H1 (cell line): ENCODE measurements at regions not wholly inside any gene's neighbourhood (a gene's known extent, or its start where the extent isn't known, plus 50 kb on each side); places are given as distances from the start of the nearest gene placed in this dataset.

Source experiments
- CTCF ChIA-PET: fragments of 300-600 bp; sonication (Branson Sonifier 250); formaldehyde crosslinking; loops from one replicate; lab custom pipeline; 2021; ENCODE audit not compliant: partially characterized antibody; lab: Charles Lee
- POLR2A ChIA-PET: fragments of 300-600 bp; sonication (Branson Sonifier 250); formaldehyde crosslinking; loops from one replicate; lab custom pipeline; 2021; ENCODE audit warnings: inconsistent platforms; ENCODE audit not compliant: partially characterized antibody; lab: Charles Lee
- DNase-seq, 2 experiments: peaks; one replicate each; pipeline versions ENCODE4 v3.0.0 to v3.0.0-alpha.2; 2010 to 2022; ENCODE audit warnings: low spot score in 2 of 2, low read depth in 1 of 2, mixed read lengths in 1 of 2
- FAIRE-seq: peaks from 2 replicates; lab custom pipeline; 2011; peaks lifted over from hg19 to GRCh38; lab: Jason Lieb, UNC
- H2AFZ ChIP-seq: 2 replicates; pipeline ENCODE4 v1.8.1; 2012; ENCODE audit warnings: low read length, inconsistent platforms
- H2AK5ac ChIP-seq: 2 replicates; pipeline ENCODE4 v1.6.1; 2013; ENCODE audit warnings: low read depth, low read length
- H2BK120ac ChIP-seq: replicated peaks from 2 replicates; pipeline ENCODE3; 2013; ENCODE audit warnings: low read depth, low read length, inconsistent platforms
- H2BK12ac ChIP-seq: 2 replicates; pipeline ENCODE4 v1.6.1; 2013; ENCODE audit warnings: low read depth, low read length
- H2BK15ac ChIP-seq: 2 replicates; pipeline ENCODE4 v1.6.1; 2013; ENCODE audit warnings: low read length
- H2BK20ac ChIP-seq: 2 replicates; pipeline ENCODE4 v1.6.1; 2013; ENCODE audit warnings: low read length
- H2BK5ac ChIP-seq: 2 replicates; pipeline ENCODE4 v1.6.1; 2013; ENCODE audit warnings: low read depth, low read length
- H3K14ac ChIP-seq: 2 replicates; pipeline ENCODE4 v1.6.1; 2013; ENCODE audit warnings: inconsistent platforms; ENCODE audit not compliant: insufficient read length
- H3K18ac ChIP-seq: 2 replicates; pipeline ENCODE4 v1.6.1; 2013; ENCODE audit warnings: low read length; ENCODE audit errors: extremely low read depth
- H3K23ac ChIP-seq: 2 replicates; pipeline ENCODE4 v1.6.1; 2013; ENCODE audit warnings: inconsistent platforms; ENCODE audit not compliant: insufficient read length
- H3K23me2 ChIP-seq: 2 replicates; pipeline ENCODE4 v1.6.1; 2013; ENCODE audit warnings: low read depth, low read length
- H3K27ac ChIP-seq: 2 replicates; pipeline ENCODE4 v1.6.1; 2011; ENCODE audit warnings: low read depth, low read length, inconsistent platforms
- H3K27me3 ChIP-seq, 4 experiments: replicated peaks in 1 of 4; 1 replicate in 1 of 4; 2 replicates in 3 of 4; pipeline versions ENCODE4 v1.6.1 to v1.8.1; 2011 to 2013; ENCODE audit warnings: low read length in 3 of 4, mild to moderate bottlenecking in 3 of 4, inconsistent platforms in 2 of 4, mixed read lengths in 2 of 4, moderate library complexity in 1 of 4; ENCODE audit not compliant: control insufficient read depth in 3 of 4, insufficient read depth in 3 of 4; ENCODE audit errors: extremely low read depth in 1 of 4
- H3K36me3 ChIP-seq, 4 experiments: 2 replicates each; pipeline versions ENCODE4 v1.6.1 to v1.8.1; 2011 to 2013; ENCODE audit warnings: mild to moderate bottlenecking in 4 of 4, low read length in 3 of 4, moderate library complexity in 2 of 4, control low read depth in 1 of 4, inconsistent platforms in 1 of 4; ENCODE audit not compliant: insufficient read depth in 4 of 4, control insufficient read depth in 2 of 4
- H3K4ac ChIP-seq: replicated peaks from 2 replicates; pipeline ENCODE3; 2013; ENCODE audit warnings: low read length, low read depth, mixed read lengths, inconsistent platforms; ENCODE audit not compliant: insufficient read length
- H3K4me1 ChIP-seq, 4 experiments: replicated peaks in 1 of 4; 1 replicate in 1 of 4; 2 replicates in 3 of 4; pipeline versions ENCODE4 v1.6.1 to v1.8.1; 2011 to 2013; ENCODE audit warnings: low read length in 3 of 4, inconsistent platforms in 2 of 4, mixed read lengths in 1 of 4; ENCODE audit not compliant: insufficient read depth in 4 of 4, control insufficient read depth in 3 of 4
- H3K4me2 ChIP-seq, 2 experiments: 2 replicates each; pipeline versions ENCODE4 v1.6.1 to v1.8.1; 2011 to 2013; ENCODE audit warnings: low read depth in 2 of 2, low read length in 2 of 2, control low read depth in 1 of 2, inconsistent platforms in 1 of 2, mild to moderate bottlenecking in 1 of 2; ENCODE audit not compliant: insufficient read depth in 1 of 2
- H3K4me3 ChIP-seq, 4 experiments: fragments of 200-600, 300-600 bp in 1 of 4; sonication (generic), shearing (Covaris generic), sonication (Bioruptor Twin) in 1 of 4; 2 replicates each; pipeline versions ENCODE4 v1.5.1 to v1.8.1; 2011 to 2016; ENCODE audit warnings: low read length in 4 of 4, low read depth in 3 of 4, control low read depth in 2 of 4, inconsistent platforms in 2 of 4, mild to moderate bottlenecking in 2 of 4, mixed read lengths in 1 of 4, moderate library complexity in 1 of 4; ENCODE audit not compliant: insufficient read depth in 2 of 4; ENCODE audit errors: extremely low read depth in 1 of 4
- H3K56ac ChIP-seq: replicated peaks from 2 replicates; pipeline ENCODE3; 2013; ENCODE audit warnings: low read depth, mild to moderate bottlenecking, mixed read lengths, low read length, inconsistent platforms; ENCODE audit not compliant: insufficient read length
- H3K79me1 ChIP-seq: 2 replicates; pipeline ENCODE4 v1.6.1; 2013; ENCODE audit warnings: low read depth, low read length, control low read depth
- H3K79me2 ChIP-seq, 2 experiments: 2 replicates each; pipeline versions ENCODE4 v1.6.1 to v1.8.1; 2012 to 2013; ENCODE audit warnings: low read length in 2 of 2, mild to moderate bottlenecking in 2 of 2, inconsistent platforms in 1 of 2; ENCODE audit not compliant: insufficient read depth in 2 of 2, control insufficient read depth in 1 of 2
- H3K9ac ChIP-seq, 4 experiments: replicated peaks in 1 of 4; 1 replicate in 1 of 4; 2 replicates in 3 of 4; pipeline versions ENCODE4 v1.6.1 to v1.8.1; 2011 to 2013; ENCODE audit warnings: low read depth in 3 of 4, low read length in 3 of 4, control low read depth in 2 of 4, mild to moderate bottlenecking in 2 of 4, moderate library complexity in 2 of 4, inconsistent platforms in 1 of 4; ENCODE audit errors: extremely low read depth in 1 of 4
- H3K9me3 ChIP-seq, 2 experiments: 2 replicates each; pipeline versions ENCODE4 v1.6.1 to v1.8.1; 2012 to 2013; ENCODE audit warnings: mild to moderate bottlenecking in 2 of 2, moderate library complexity in 2 of 2, control low read depth in 1 of 2, inconsistent platforms in 1 of 2, low read depth in 1 of 2, low read length in 1 of 2, mixed read lengths in 1 of 2; ENCODE audit not compliant: insufficient read depth in 2 of 2
- H4K20me1 ChIP-seq, 2 experiments: replicated peaks in 1 of 2; 2 replicates each; pipeline versions ENCODE3 to v1.8.1; 2011 to 2013; ENCODE audit warnings: inconsistent platforms in 2 of 2, low read length in 2 of 2, mild to moderate bottlenecking in 1 of 2; ENCODE audit not compliant: insufficient read depth in 2 of 2, control insufficient read depth in 1 of 2
- H4K5ac ChIP-seq: 2 replicates; pipeline ENCODE4 v1.6.1; 2013; ENCODE audit warnings: low read length, low read depth, mixed read lengths, inconsistent platforms; ENCODE audit not compliant: insufficient read length
- H4K8ac ChIP-seq: 2 replicates; pipeline ENCODE4 v1.8.0; 2013; ENCODE audit warnings: mild to moderate bottlenecking, moderate library complexity, low read length, inconsistent platforms; ENCODE audit not compliant: insufficient read depth; ENCODE audit errors: extremely low read depth
- H4K91ac ChIP-seq: replicated peaks from 2 replicates; pipeline ENCODE3; 2013; ENCODE audit warnings: low read length, mixed read lengths, inconsistent platforms; ENCODE audit not compliant: insufficient read length
- BCL11A ChIP-seq, 2 experiments: IDR thresholded peaks; one replicate each; pipeline ENCODE4 v1.6.1; 2011; ENCODE audit warnings: low read depth in 2 of 2, low read length in 2 of 2, mild to moderate bottlenecking in 2 of 2
- CTBP2 ChIP-seq: IDR thresholded peaks from 2 replicates; pipeline ENCODE4 v1.7.0; 2011; ENCODE audit warnings: borderline replicate concordance, mild to moderate bottlenecking, moderate library complexity, mixed read lengths, low read length; ENCODE audit not compliant: insufficient read depth, insufficient read length
- FOSL1 ChIP-seq: IDR thresholded peaks from 2 replicates; pipeline ENCODE4 v1.6.1; 2011; ENCODE audit warnings: mild to moderate bottlenecking, low read depth, low read length, moderate library complexity; ENCODE audit not compliant: insufficient read depth
- KDM1A ChIP-seq: fragments of 200-600, 300-600 bp; sonication (generic); IDR thresholded peaks from 2 replicates; pipeline ENCODE4 v1.7.1; 2016; ENCODE audit warnings: mild to moderate bottlenecking, low read length, borderline replicate concordance
- MAFK ChIP-seq: IDR thresholded peaks from 2 replicates; pipeline ENCODE4 v1.6.1; 2012; ENCODE audit warnings: low read depth, mild to moderate bottlenecking, improper control_type of control experiment, low read length
- POLR2A ChIP-seq, 2 experiments: IDR thresholded peaks; 1 replicate in 1 of 2; 2 replicates in 1 of 2; pipeline ENCODE4 v1.6.1; 2011; ENCODE audit warnings: low read depth in 2 of 2, low read length in 2 of 2, mild to moderate bottlenecking in 2 of 2; ENCODE audit errors: control extremely low read depth in 1 of 2
- POLR2AphosphoS5 ChIP-seq: IDR thresholded peaks from 2 replicates; pipeline ENCODE4 v1.6.1; 2011; ENCODE audit warnings: low read depth, low read length
- TAF1 ChIP-seq: IDR thresholded peaks from 2 replicates; pipeline ENCODE4 v1.6.1; 2011; ENCODE audit warnings: mild to moderate bottlenecking, low read depth, low read length
- ZNF274 ChIP-seq: IDR thresholded peaks from 2 replicates; pipeline ENCODE4 v1.7.0; 2012; ENCODE audit warnings: low read length, borderline replicate concordance; ENCODE audit errors: extremely low read depth
- WGBS, 2 experiments: shearing (Covaris generic) in 1 of 2; methylation state at CpG; one replicate each; pipeline versions ENCODE4 v1.1.6 to v1.1.7; 2013 to 2015; ENCODE audit warnings: low lambda C conversion rate in 2 of 2, mixed read lengths in 2 of 2, inconsistent platforms in 1 of 2, low coverage in 1 of 2, missing lambda C conversion rate in 1 of 2; ENCODE audit not compliant: insufficient replicate concordance in 2 of 2, insufficient coverage in 1 of 2, insufficient read length in 1 of 2; ENCODE audit errors: extremely low coverage in 1 of 2, missing lambda C conversion rate in 1 of 2; 5-methylcytosine and 5-hydroxymethylcytosine counted together
- TF ChIP-seq, protein P1 (sequence below): IDR thresholded peaks from 2 replicates; pipeline ENCODE4 v1.6.1; 2011; ENCODE audit warnings: low read length, improper control_type of control experiment
- TF ChIP-seq, protein P2 (sequence below): IDR thresholded peaks from 2 replicates; pipeline ENCODE4 v1.6.1; 2012; ENCODE audit warnings: low read length, inconsistent platforms

DNA sequence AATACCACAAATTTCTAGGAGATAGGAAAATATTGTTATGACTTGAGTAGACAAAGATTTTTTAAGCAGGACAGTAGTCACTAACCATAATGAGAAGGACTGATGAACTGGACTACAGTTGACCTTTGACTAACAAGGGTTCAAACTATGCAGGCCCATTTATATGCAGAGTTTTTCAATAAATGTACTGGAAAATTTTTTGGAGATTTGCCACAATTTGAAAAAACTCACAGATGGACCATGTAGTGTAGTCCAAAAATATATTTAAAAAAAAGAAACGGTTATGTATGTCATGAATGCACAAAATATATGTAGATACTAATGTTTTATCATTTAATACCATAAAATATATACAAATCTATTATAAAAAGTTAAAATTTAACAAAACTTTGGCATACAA lies 151.8 kb downstream of the LRRN1 start (continued):
- no peak for TF ChIP-seq POLR2A (IDR thresholded peaks at IDR 0.05; ENCODE audit: control extremely low read depth in 1 of 2, low read depth in 2 of 2, low read length in 2 of 2)
- TF ChIP-seq, all 59 proteins: peak for 0

DNA sequence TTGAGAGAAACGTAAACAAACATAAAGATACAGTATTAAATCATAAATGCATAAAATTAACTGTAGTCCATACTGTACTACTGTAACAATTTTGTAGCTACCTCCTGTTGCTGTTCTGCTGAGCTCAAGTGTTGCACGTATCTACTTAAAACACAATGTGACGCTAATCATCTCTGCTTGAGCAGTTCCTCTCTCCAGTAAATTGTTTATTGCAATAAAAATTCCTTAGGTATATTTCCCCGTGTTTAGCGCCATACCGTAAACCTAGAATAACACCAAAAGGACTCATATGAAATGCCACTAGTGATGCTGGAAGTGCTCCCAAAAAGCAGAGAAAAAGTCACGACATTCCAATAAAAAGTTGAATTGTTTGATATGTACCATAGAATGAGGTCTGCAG lies 152.3 kb downstream of the LRRN1 start:
- WGBS, 2 experiments = 92% methylated on average over 7 of the region's 7 CpGs; no CpG with 5 or more reads in 1 of the 2 experiments
- Histone ChIP-seq H4K8ac (no peak overlapping the region), H2BK120ac (no peak overlapping the region), H3K4me2 (no peak overlapping the region), H2AFZ (no peak overlapping the region), H3K79me2 (no peaks in the 10 kb centered on the region), H3K79me1 (no peaks in the 10 kb centered on the region), H3K36me3 (no peaks in the 10 kb centered on the region), H2AK5ac (no peak overlapping the region), H2BK12ac (no peak overlapping the region), H4K5ac (no peak overlapping the region), H3K9ac (no peak overlapping the region), H3K23ac (no peak overlapping the region), H3K23me2 (no peaks in the 10 kb centered on the region), H3K18ac (no peak overlapping the region), H3K27me3 (no peaks in the 10 kb centered on the region), H4K91ac (no peak overlapping the region), H3K56ac (no peak overlapping the region), H2BK20ac (no peak overlapping the region), H3K4me3 (no peak overlapping the region), H3K4me1 (no peaks in the 10 kb centered on the region), H3K9me3 (no peaks in the 10 kb centered on the region), H3K27ac (no peak overlapping the region), H4K20me1 (no peaks in the 10 kb centered on the region), H2BK15ac (no peak overlapping the region), H3K4ac (no peak overlapping the region), H2BK5ac (no peak overlapping the region), H3K14ac (no peak overlapping the region)
- no peak for DNase-seq
- ChIA-PET CTCF (no interaction called here), POLR2A (no interaction called here)
- FAIRE-seq = no peak
- TF ChIP-seq CTBP2 (no peak), TAF1 (no peak), MAFK (no peak), BCL11A (IDR thresholded peaks at IDR 0.05; ENCODE audit: low read depth in 2 of 2, low read length in 2 of 2) (no peak), KDM1A (no peak), ZNF274 (no peak), FOSL1 (no peak), POLR2AphosphoS5 (no peak)
- TF ChIP-seq, protein P1, sequence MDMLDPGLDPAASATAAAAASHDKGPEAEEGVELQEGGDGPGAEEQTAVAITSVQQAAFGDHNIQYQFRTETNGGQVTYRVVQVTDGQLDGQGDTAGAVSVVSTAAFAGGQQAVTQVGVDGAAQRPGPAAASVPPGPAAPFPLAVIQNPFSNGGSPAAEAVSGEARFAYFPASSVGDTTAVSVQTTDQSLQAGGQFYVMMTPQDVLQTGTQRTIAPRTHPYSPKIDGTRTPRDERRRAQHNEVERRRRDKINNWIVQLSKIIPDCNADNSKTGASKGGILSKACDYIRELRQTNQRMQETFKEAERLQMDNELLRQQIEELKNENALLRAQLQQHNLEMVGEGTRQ = no peak
- TF ChIP-seq, protein P2, sequence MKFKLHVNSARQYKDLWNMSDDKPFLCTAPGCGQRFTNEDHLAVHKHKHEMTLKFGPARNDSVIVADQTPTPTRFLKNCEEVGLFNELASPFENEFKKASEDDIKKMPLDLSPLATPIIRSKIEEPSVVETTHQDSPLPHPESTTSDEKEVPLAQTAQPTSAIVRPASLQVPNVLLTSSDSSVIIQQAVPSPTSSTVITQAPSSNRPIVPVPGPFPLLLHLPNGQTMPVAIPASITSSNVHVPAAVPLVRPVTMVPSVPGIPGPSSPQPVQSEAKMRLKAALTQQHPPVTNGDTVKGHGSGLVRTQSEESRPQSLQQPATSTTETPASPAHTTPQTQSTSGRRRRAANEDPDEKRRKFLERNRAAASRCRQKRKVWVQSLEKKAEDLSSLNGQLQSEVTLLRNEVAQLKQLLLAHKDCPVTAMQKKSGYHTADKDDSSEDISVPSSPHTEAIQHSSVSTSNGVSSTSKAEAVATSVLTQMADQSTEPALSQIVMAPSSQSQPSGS = no peak
